HEK293 (cell line): ENCODE measurements at regions not wholly inside any gene's neighbourhood (a gene's known extent, or its start where the extent isn't known, plus 50 kb on each side); places are given as distances from the start of the nearest gene placed in this dataset.

ENCODE experiments used
- AEBP2 ChIP-seq: fragments of 450-650 bp; formaldehyde crosslinking; IDR thresholded peaks from 2 replicates; pipeline ENCODE4 v1.5.1; 2016; ENCODE audit warnings: missing biosample characterization, missing genetic modification characterization, borderline replicate concordance
- OSR2 ChIP-seq: fragments of 450-650 bp; formaldehyde crosslinking; IDR thresholded peaks from 2 replicates; pipeline ENCODE4 v1.5.1; 2016; ENCODE audit warnings: missing biosample characterization, missing genetic modification characterization
- ZNF560 ChIP-seq: fragments of 450-650 bp; formaldehyde crosslinking; IDR thresholded peaks from 2 replicates; pipeline ENCODE4 v1.5.1; 2017; ENCODE audit warnings: missing biosample characterization, missing genetic modification characterization, borderline replicate concordance
- ZNF561 ChIP-seq: fragments of 450-650 bp; IDR thresholded peaks from 2 replicates; pipeline ENCODE4 v1.5.1; 2018; ENCODE audit warnings: missing biosample characterization, missing genetic modification characterization, borderline replicate concordance
- ZNF704 ChIP-seq: fragments of 450-650 bp; formaldehyde crosslinking; IDR thresholded peaks from 2 replicates; pipeline ENCODE4 v1.5.1; 2016; ENCODE audit warnings: missing biosample characterization, missing genetic modification characterization
- ZNF785 ChIP-seq: fragments of 450-650 bp; formaldehyde crosslinking; IDR thresholded peaks from 2 replicates; pipeline ENCODE4 v1.5.1; 2016; ENCODE audit warnings: missing biosample characterization, missing genetic modification characterization
- ZSCAN30 ChIP-seq: fragments of 450-650 bp; IDR thresholded peaks from 2 replicates; pipeline ENCODE4 v1.5.1; 2018; ENCODE audit warnings: missing biosample characterization, mild to moderate bottlenecking, missing genetic modification characterization, moderate library complexity

DNA sequence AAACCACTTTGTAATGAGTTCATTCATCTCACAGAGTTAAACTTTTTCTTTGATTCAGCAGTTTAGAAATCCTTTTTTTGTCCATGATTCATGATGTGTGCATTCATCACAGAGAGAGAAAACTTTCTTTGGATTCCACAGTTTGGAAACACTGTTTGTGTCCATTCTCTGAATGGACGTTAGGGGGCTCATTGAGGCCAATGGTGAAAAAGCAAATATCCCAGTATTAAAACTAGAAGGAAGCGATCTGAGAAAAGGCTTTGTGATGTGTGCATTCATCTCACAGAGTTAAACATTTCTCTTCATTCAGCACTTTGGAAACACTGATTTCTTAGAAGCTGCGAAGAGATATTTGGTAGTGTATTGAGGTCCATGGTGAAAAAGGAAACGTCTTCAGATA is 155.6 kb upstream of the TRIM48 start (continued):
- no peak for TF ChIP-seq ZNF704 (tag by site-specific recombination)
- TF ChIP-seq AEBP2 (tag by site-specific recombination), result no peak
- TF ChIP-seq ZNF785 (tag by site-specific recombination), result no peak
- TF ChIP-seq ZSCAN30 (tag by site-specific recombination), result no peak
- no peak for TF ChIP-seq ZNF560 (tag by site-specific recombination)
- no peak for TF ChIP-seq OSR2 (tag by site-specific recombination)
- no peak for TF ChIP-seq ZNF561
